T1000 (cell line): ENCODE measurements at regions not wholly inside any gene's neighbourhood (a gene's known extent, or its start where the extent isn't known, plus 50 kb on each side); places are given as distances from the start of the nearest gene placed in this dataset.
"Not testable (repeated sequence)": the region's sequence is repeated elsewhere in the genome, so short reads cannot be mapped to it uniquely, and the experiment has no call there.

Experiments
- DNase-seq: peaks from one replicate; lab custom pipeline; 2025; ENCODE audit warnings: mixed read lengths; lab: John Stamatoyannopoulos, UW

GRCh38 chr20:60759651-60760050 is 492.4 kb upstream of the CDH4 start:
- no peak for DNase-seq

- no peak for DNase-seq
Measured at GRCh38 chr20:60760256-60761000, 491.6 kb upstream of the CDH4 start.

DNA sequence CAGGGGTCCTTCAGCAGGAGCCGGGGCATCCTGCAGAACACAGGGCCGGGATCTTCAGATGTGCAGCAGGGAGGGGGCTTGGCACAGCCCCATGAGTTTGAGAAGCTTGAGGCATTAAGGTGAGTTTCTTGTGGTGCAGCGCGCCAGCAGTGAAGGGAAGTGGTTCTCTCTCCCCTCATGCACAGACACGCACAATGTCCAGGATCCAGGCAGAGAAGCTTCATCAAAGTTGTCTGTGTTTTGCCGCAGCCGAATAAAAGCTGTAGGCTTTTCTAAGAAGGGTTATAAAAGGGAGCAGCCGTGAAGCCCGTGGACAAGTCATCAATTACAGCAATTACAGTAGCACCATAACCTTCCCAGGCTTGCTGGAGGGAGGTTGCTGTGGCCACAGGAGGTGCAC is 491.0 kb upstream of the CDH4 start:
- no peak for DNase-seq

DNA sequence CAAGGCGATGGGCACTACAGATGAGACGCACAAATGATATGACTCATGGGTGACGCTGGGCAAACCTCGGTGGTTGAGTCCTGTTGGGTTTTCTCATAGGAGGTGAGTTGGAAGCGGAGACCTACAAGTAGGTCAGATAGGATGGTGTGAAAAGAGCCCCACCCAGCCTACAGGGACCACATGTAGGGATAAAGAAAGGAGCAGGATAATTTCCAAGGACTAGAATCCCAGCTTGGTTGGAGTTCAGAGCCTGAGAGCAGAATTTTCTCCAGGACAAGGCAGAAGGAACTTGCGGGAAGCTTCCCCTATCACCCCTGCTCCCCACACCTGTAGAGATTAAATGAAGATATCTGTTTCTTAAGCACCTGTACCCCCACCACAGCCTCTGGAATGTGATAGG is 489.7 kb upstream of the CDH4 start:
- no peak for DNase-seq

DNA sequence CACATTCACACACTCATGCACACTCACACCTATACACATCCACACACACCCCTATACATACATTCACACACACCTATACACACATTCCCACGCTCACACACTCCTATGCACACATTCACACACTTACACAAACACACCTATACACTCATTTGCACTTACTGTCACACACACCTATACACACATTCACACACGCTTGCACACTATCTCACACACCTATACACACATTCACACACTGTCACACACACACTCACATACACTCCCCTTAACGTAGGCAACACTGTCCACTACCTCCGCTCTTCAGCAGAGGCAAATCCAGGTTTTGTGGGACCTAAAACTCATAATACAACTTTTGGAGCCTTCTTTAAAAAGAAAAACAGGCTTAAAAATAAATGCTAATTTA is 487.7 kb upstream of the CDH4 start:
- no peak for DNase-seq

DNA sequence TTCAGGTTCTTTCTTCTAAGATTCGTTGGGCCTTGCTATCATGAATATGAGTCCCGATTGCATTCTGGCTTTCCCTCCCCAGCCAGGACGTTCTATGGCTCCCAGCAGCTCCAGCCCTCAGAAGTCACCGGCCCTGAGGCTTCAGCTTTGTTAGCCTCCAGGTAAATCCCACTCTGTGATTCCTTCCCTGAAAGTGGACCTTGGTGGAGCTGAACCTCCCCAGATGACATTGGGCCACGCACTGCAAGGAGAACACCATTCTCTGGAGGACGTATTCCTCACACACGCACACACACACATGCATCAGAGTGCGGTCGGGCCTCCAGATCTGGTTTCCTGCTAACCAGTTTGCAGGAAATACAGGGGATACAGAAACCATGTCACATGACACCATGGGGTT is 487.3 kb upstream of the CDH4 start:
- DNase-seq, result no peak

GRCh38 chr20:60765821-60766403 is 486.1 kb upstream of the CDH4 start:
- DNase-seq, result no peak

DNA sequence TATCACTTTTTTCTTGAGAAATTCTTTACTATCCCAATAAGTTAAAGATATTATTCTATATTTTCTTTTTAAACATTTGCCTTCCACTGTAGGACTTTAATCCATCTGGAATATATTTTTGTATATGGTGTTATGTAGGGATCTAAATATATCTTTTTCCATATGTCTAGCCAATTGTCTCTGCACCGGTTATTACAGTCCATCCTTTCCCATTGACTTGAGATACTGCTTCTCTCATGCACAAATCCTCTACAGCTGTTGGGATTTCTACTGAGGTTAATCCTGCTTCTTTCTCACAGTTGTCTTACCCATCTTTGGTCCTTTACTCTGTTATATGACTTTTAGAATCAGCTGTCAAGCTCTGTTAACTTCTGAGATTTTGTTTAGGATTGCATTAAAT is 483.8 kb upstream of the CDH4 start:
- DNase-seq, result no peak

DNA sequence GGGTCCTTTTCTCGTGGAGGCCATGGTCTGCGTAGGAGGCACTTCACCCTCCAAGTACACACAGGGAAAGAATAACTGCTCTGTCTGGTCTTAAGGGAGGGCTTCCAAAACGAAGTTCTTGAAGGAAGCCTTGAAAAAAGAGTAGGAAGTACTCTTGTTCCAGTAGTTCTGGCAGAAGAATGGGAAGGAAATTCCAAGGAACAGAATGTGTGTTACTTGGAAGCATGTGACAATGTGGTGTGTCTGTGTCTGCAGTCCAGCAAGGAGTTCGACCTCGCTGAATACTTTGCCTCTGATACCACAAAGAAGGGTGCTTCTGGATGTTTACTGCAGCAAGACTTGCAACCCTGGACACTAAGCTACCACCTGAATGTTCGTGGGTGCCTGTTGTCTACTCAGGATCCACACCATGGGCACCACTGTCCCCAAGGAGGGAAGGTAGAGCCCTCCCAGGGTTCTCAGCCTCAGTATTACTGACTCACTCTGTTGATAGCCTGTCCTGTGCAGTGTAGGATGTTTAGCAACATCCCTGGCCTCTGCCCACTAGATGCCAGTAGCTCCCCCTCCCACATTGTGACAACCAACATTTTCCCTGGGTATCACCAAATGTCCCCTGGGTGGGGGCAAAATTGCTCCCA is 471.6 kb upstream of the CDH4 start:
- DNase-seq, result no peak

- DNase-seq, result no peak
Measured at GRCh38 chr20:60782959-60783625, 469.0 kb upstream of the CDH4 start.

GRCh38 chr20:60785301-60785700 is 466.8 kb upstream of the CDH4 start:
- DNase-seq, result no peak

DNA sequence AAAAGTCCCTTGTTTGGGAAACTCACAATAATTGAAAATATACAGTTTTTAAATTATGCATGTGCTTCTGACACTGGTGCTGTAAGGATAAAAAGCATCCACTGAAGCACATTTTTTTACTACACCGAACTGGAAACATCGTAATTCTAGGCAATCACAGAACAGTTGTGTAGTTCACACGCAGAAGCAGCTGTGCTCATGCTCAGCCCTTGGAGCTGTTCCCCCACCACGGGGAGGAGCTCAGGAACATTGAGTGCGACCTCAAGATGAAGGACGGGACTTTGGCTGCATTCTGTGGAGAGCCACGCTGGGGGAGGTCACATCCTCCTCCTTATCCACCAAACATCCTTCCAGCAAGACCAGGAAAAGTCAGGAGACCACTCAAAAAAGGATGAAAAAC is 466.3 kb upstream of the CDH4 start:
- DNase-seq, result no peak

DNA sequence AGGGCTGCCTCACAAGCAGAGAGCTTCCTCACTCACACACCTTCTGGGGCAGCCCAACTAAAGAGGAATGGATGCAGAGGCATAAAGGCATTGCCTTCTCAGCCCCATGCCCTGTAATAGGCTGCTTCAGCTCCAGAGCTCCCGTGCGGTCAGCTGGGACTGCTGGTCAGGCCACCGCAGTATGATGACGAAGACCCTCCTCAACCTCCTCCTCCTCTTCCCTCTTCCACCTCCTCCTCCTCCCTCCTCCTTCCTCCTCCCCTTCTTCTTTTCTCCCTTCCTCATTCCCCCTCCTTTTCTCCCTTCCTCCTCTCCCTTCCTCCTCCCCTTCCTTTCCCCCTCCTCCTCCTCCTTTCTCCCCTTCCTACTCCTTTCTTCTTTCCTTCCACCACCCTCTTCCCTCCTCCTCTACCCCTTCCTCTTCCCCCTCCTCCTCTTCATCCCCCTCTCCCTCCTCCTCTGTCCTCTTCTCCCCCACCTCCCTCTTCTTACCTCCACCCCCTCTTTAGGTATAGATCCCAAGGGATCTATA is 465.3 kb upstream of the CDH4 start:
- DNase-seq, result no peak

DNA sequence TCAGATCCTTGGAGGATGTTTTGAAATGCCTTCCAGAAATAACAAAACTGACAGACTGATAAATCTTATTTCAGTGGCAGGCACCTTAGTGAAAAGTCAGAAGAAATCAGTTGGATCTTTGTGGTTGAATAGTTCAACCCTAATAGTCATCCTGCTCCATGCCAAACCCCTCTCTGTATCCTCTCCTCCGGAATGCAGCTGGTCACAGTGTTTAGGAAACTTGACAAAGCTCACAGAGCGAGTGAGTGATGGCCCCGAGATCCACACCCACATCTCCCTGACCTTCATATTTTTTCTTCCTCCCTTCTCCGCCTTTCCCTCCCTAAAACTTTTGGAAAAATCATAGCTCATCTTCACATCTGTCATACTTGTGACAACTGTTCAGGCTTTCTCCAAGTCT is 464.8 kb upstream of the CDH4 start:
- no peak for DNase-seq

GRCh38 chr20:60788070-60788469 is 464.0 kb upstream of the CDH4 start:
- DNase-seq, result no peak

- DNase-seq, result no peak
Measured at GRCh38 chr20:60789399-60789798, 462.7 kb upstream of the CDH4 start.

DNA sequence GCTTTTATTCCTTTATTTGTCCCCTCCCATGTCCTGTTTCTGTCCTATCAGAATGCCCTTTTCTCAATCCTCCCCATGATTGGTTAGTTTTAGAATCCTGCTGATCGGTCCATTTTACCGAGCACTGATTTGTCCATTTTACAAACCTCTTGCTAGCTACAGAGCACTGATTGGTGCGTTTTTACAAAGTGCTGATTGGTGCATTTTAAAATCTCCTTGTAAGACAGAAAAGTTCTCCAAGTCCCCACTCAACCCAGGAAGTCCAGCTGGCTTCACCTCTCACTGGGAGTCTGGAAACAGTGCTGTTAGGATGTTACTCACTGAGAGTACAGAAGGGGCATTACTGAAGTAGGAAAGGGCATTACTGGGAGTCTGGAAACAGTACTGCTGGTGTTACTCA is 461.7 kb upstream of the CDH4 start:
- DNase-seq, result not testable (repeated sequence)

DNA sequence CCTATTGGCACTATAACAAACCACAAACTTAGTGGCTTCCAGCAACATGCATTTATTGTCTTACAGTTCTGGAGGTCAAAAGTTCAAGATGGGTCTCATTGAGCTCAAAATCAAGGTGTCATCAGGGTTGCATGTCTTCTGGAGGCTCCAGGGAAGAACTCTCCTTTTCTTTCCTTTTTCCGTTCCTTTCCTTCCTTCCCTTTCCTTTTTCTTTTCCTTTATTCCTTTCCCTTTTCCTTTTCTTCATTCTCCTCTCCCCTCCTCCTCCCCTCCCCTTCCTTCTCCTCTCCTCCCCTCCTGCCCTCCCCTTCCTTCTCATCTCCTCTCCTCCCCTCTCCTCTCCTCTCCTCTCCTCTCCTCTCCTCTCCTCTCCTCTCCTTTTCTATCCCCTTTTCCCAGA is 460.2 kb upstream of the CDH4 start:
- no peak for DNase-seq

DNA sequence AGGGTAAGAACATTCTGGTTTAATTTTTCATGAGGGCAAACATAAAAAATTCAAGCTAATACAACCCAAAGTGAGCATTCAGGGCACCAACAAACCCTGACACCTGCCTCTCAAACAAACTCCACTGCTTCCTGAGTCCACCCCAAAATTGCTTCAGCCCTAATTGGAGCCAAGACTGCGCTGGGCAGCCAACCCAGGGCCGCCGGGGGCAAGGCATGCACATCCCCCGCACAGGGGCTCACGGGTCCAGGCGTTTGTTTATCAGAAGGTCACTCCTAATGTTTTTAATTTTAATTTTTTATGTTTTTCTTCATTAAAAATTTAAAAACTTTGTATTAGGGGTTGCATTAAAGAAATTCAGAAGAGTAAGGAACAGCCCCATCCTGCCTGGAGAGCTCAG is 459.1 kb upstream of the CDH4 start:
- no peak for DNase-seq

DNA sequence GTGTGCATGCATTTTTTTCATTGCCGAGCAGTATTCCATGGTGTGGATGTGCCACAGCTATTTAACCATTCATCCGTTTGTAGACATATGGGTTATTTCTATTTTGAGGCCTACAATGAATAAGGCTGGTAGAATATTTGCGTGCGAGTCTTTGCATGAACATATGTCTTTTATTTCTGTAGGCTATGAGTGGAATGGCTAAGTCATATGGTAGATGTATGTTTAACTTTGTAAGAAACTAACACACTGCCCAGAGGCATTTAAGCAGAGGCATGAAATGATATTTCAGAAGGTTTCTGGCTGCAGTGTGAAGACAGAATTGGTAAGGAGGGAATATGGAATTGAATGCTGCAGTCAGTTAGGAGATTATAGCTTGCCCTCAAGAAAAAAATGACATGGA is 457.4 kb upstream of the CDH4 start:
- no peak for DNase-seq

GRCh38 chr20:60795651-60796050 is 456.4 kb upstream of the CDH4 start:
- no peak for DNase-seq

DNA sequence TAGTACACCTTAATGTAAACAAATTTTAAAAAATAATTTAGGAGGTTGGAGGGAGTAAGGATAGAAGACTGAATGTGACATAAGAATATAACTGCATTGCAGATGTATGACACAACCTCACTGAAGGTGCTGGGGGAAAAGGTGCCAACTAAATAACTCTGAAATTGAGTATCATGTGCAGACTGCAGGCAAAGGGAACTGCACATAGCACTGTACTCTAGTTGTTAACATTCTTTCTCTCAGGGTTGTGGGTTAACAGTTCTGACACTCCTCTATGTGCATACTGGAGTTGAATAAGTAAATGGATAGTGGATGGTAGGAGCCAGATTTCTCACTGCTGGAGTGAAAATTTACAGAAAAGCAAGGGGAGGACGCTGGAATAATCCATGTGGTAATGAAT is 451.9 kb upstream of the CDH4 start:
- DNase-seq, result no peak

- no peak for DNase-seq
Measured at GRCh38 chr20:60802676-60803075, 449.4 kb upstream of the CDH4 start.
